Ovary (tissue), 7 donors: ENCODE measurements at regions not wholly inside any gene's neighbourhood (a gene's known extent, or its start where the extent isn't known, plus 50 kb on each side); places are given as distances from the start of the nearest gene placed in this dataset.

Experiments used
- DNase-seq, 5 donors: peaks; one replicate each; pipeline ENCODE4 v3.0.0-alpha.2; 2019 to 2020
- H3K27ac ChIP-seq, 2 donors: fragments of 200-600 bp; one replicate each; pipeline versions ENCODE4 v1.5.1 to v1.8.0; 2019 to 2022
- H3K27me3 ChIP-seq: fragments of 200-600 bp; one replicate; pipeline ENCODE4 v1.8.0; 2022
- H3K36me3 ChIP-seq: fragments of 200-600 bp; sonication (generic); one replicate; pipeline ENCODE4 v1.5.1; 2019
- H3K4me1 ChIP-seq: one replicate; pipeline ENCODE4 v1.8.1; 2013; ENCODE audit warnings: mild to moderate bottlenecking, moderate library complexity; ENCODE audit not compliant: insufficient read depth
- H3K4me3 ChIP-seq: fragments of 200-600 bp; sonication (generic); one replicate; pipeline ENCODE4 v1.5.1; 2017
- H3K9me3 ChIP-seq, 2 donors: fragments of 200-600 bp in 1 of 2; sonication (generic) in 1 of 2; one replicate each; pipeline versions ENCODE4 v1.5.1 to v1.8.1; 2013 to 2019; ENCODE audit warnings: mild to moderate bottlenecking in 1 of 2, moderate library complexity in 1 of 2
- CTCF ChIP-seq, 3 donors: fragments of 450-650 bp in 2 of 3; fragments of 200-600 bp in 1 of 3; IDR thresholded peaks; one replicate each; pipeline versions ENCODE4 v1.5.1 to v1.8.0; 2016 to 2022; ENCODE audit warnings: antibody characterized with exemption in 3 of 3, mild to moderate bottlenecking in 1 of 3
- EP300 ChIP-seq: sonication (generic); formaldehyde crosslinking; IDR thresholded peaks from one replicate; pipeline ENCODE4 v1.6.1; 2017; ENCODE audit warnings: antibody characterized with exemption
- POLR2A ChIP-seq: fragments of 450-650 bp; IDR thresholded peaks from one replicate; pipeline ENCODE4 v1.6.1; 2017; ENCODE audit warnings: antibody characterized with exemption, mild to moderate bottlenecking, moderate library complexity
- WGBS, 3 donors: extraction: QIAGEN DNeasy Blood & Tissue Kit in 1 of 3; methylation state at CpG; one replicate each; pipeline versions ENCODE4 v1.1.5 to v1.1.7; 2013 to 2017; 5-methylcytosine and 5-hydroxymethylcytosine counted together
- intact Hi-C, 4 donors: fragments of 100-400 bp; cut with DNase I; formaldehyde crosslinking; loops; one replicate each; pipeline versions ENCODE4 v1.11.0 to v1.15.1; 2022 to 2023
- donor health status: DM: no; HTN: no; CAD: no; lungs with moderate emphysema.
- donor health status: DM: no; HTN: no; CAD: no.
- donor health status: Bipolar disorder and iron deficiency.
- donor health status: DM: no; HTN: no; CAD: no.
- donor health status: DM: yes; HTN: yes; CAD: no.

- DNase-seq, result no peak
- no peaks in the 10 kb centered on the region for H3K27me3 ChIP-seq
- 88 to 93% (median 90%) methylated on average over 11 of the region's 11 CpGs for WGBS, 3 donors
- H3K4me3 ChIP-seq, result no peak overlapping the region
- intact Hi-C loops, result no loop called here
- H3K36me3 ChIP-seq, result no peaks in the 10 kb centered on the region
- H3K4me1 ChIP-seq, result no peaks in the 10 kb centered on the region
- no peaks in the 10 kb centered on the region for H3K9me3 ChIP-seq
- TF ChIP-seq EP300 (no peak), POLR2A (no peak), CTCF (IDR thresholded peaks at IDR 0.05) (no peak)
- no peak overlapping the region for H3K27ac ChIP-seq
Measured at GRCh38 chr22:25389541-25389919, 170.1 kb downstream of the CRYBB2 start.

- Histone ChIP-seq H3K36me3 (no peaks in the 10 kb centered on the region), H3K4me3 (no peak overlapping the region), H3K27ac (no peak overlapping the region), H3K9me3 (no peaks in the 10 kb centered on the region), H3K4me1 (no peaks in the 10 kb centered on the region), H3K27me3 (no peaks in the 10 kb centered on the region)
- no peak for TF ChIP-seq EP300
- no peak for TF ChIP-seq POLR2A
- no peak for TF ChIP-seq CTCF (IDR thresholded peaks at IDR 0.05)
- 88 to 94% (median 91%) methylated on average over 18 to 20 of the region's 20 CpGs for WGBS, 3 donors
- intact Hi-C loops, result no loop called here
- DNase-seq, result no peak
Measured at GRCh38 chr22:25390297-25391240, 171.1 kb downstream of the CRYBB2 start.

- Histone ChIP-seq H3K27me3 (no peaks in the 10 kb centered on the region), H3K36me3 (no peaks in the 10 kb centered on the region), H3K4me3 (no peak overlapping the region), H3K9me3 (no peaks in the 10 kb centered on the region), H3K27ac (no peak overlapping the region), H3K4me1 (peaks cover 2% of the 10 kb centered on the region)
- DNase-seq, result no peak
- intact Hi-C loops, result no loop called here
- TF ChIP-seq POLR2A (no peak), EP300 (no peak), CTCF (IDR thresholded peaks at IDR 0.05) (no peak)
- 88 to 94% (median 93%) methylated on average over 8 of the region's 8 CpGs for WGBS, 3 donors
Measured at GRCh38 chr22:25392584-25392983, 171.9 kb upstream of the GRK3 start.

- TF ChIP-seq POLR2A, result no peak
- TF ChIP-seq EP300, result no peak
- TF ChIP-seq CTCF (IDR thresholded peaks at IDR 0.05), result no peak
- Histone ChIP-seq H3K9me3 (no peaks in the 10 kb centered on the region), H3K27ac (no peak overlapping the region), H3K36me3 (no peaks in the 10 kb centered on the region), H3K4me3 (no peak overlapping the region), H3K4me1 (peaks cover 2% of the 10 kb centered on the region), H3K27me3 (no peaks in the 10 kb centered on the region)
- intact Hi-C loops, result no loop called here
- no peak for DNase-seq
- 91 to 97% (median 94%) methylated on average over 12 to 15 of the region's 15 CpGs for WGBS, 3 donors
Measured at GRCh38 chr22:25393121-25393805, 171.2 kb upstream of the GRK3 start.
